Medulla oblongata (tissue), 1 donor: ENCODE measurements at regions not wholly inside any gene's neighbourhood (a gene's known extent, or its start where the extent isn't known, plus 50 kb on each side); places are given as distances from the start of the nearest gene placed in this dataset.
"Not testable (repeated sequence)": the region's sequence is repeated elsewhere in the genome, so short reads cannot be mapped to it uniquely, and the experiment has no call there.

Experiments
- DNase-seq: peaks from one replicate; pipeline ENCODE4 v3.0.0-alpha.2; 2015; ENCODE audit errors: extremely low spot score

DNA sequence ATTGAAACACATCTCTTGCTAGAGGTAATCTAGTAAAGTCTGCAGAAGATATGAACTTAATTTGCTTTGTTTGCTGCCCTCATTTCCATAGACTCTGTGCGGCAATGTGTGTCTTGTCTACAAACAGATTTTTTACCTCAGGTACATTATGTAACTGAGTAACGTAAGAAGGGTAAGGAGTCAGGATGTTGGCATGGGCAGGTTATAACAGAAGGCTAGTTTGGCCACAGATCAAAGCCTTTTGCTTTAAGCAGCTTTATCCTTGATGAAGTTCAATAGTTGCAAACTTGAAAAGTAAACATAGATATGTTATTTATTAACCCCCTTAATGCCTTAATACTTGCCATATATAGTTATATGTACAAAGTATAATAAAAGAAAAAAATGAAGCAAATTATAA, 391.6 kb upstream of the FKBP1C start:
- no peak for DNase-seq

DNA sequence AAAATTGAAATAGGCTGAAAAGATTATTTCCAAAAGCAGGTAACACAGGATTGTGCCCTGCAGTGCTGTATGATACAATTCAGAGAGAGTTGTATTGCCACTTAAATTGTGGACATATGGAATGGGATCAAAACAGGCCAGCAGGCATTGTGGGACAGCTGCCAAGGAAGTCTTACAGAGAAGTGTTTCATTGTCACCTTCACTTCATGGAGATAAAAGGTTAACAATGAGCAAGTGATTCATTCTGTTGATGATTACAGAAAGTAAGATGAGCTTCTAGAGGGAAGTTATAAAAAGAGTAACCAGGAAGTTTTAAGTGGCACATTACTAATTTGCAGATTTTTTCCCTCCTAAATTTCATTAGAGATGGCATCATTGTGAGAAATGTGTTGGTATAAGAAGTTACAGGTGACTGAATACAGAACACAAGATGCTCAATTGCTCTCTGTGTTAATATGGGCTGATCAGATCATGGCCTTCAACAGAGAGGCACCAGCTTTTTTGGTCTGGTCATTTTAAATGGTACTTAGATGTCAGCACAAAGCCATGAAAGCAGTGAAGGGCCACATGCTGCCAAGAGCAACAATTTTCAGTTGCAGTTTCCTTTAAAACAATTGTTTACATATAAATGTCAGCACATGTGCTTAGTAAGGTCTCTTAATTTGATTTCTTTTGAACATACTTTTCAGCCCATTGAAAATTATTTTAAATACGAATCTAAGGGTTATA, 402.5 kb upstream of the FKBP1C start:
- DNase-seq, result no peak

DNA sequence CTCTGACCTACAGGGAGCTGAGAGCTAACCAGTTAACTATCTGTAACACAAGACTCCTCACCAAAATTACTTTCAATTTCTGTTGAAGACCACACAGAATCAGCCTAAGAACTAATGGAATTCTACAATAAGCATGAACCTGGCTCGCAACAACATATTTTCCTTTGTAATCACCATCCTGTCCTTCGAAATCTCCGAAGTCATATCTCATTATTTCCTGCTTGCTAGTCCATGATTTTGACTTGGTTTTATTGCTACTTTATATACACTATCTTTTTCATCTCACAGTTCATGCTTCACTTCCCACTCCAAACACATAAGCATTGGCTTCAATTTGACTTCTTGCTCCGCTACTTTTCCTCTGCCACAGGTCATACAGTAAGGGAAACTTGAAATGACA, 405.8 kb upstream of the FKBP1C start:
- no peak for DNase-seq

DNA sequence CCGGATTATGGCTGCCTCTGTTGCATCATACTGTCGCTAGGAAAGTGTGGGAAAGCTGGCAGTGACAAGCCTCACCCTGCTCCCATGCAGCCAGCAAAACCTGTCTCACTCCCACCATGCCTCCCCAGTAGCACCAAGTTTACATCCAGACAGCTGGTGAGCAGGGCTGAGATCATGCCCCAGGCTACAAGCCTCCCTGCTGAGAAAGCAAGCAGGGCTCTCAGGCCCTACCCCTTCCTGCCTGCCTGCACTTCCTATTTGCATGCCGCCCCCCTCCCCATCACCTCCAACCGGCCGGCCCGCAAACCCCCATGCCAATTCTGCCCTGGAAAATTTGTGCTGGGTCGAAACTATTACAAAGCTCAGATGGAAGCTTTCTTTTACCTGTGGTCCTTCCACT, 408.2 kb upstream of the FKBP1C start:
- no peak for DNase-seq

DNA sequence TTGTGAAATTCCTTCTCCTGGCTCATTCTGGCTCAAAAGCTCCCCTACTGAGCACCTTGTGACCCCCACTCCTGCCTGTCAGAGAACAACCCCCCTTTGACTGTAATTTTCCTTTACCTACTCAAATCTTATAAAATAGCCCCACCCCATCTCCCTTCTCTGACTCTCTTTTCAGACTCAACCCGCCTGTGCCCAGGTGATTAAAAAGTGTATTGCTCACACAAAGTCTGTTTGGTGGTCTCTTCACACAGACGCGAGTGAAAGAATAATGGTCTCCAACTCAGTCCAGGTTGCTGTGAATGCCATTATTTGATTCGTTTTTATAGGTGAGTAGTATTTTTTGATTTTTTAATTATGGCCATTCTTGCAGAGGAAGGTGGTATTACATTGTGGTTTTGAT, 414.1 kb upstream of the FKBP1C start:
- no peak for DNase-seq

DNA sequence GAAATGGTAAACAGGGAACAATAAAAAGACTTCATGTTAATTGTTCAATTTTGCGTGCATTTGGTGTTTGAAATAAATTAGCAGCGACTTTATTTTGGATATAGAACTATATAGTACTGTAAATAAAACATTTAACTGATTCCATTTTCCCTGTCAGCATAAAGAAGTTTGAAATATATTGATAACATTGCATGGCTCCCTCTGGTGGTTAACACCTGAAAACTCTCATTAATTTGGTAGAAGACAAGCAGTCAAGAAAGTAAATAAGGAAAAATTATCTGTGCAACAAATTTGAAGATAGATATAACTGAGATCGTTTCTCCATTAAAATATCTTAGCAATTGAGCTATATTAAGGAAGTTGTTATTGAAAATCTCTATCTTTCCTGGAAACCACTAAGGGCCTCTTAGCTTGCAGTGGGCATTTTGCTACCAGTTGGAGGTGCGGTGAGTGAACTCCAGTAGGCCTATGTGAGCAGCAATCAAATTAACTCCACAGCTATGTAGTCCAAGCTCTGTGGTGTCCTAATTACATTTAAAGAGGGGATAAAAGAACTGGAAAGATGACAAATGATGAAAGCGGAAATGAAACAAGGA, 435.7 kb upstream of the FKBP1C start:
- DNase-seq, result peak; percentile 55

DNA sequence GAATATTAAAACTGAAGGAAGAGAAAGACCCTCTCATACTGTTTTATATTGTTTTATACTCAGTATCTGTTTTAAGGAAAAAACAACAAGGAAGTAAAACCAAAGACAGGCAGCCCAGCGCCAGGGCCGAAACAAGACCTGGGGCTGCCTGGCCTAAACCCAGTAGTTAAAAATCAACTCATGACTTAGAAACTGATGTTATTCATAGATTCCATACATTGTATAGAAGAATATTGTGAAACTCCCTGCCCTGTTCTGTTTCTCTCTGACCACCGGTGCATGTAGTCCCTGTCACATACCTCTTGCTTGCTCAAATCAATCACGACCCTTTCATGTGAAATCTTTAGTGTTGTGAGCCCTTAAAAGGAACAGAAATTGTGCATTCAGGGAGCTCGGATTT, 445.1 kb upstream of the FKBP1C start:
- DNase-seq, result not testable (repeated sequence)

DNA sequence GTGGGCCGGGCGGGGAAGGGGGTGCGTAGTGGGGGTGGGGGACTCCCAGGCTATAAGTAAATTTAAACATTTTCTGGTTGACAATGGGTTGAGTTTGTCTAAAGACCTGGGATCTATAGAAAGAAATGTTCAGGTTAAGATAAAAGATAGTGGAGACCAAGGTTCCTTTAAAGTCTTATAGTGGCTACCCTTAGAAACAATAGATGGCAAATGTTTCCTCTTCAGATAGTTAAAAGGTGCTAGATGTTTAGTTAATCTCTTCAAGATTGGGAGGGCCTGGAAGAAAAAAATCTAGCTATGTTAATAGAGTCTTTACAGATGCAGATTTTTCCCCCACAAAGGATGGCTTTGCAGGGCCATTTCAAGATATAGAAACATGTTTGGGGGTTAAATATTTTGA, 446.4 kb upstream of the FKBP1C start:
- no peak for DNase-seq

DNA sequence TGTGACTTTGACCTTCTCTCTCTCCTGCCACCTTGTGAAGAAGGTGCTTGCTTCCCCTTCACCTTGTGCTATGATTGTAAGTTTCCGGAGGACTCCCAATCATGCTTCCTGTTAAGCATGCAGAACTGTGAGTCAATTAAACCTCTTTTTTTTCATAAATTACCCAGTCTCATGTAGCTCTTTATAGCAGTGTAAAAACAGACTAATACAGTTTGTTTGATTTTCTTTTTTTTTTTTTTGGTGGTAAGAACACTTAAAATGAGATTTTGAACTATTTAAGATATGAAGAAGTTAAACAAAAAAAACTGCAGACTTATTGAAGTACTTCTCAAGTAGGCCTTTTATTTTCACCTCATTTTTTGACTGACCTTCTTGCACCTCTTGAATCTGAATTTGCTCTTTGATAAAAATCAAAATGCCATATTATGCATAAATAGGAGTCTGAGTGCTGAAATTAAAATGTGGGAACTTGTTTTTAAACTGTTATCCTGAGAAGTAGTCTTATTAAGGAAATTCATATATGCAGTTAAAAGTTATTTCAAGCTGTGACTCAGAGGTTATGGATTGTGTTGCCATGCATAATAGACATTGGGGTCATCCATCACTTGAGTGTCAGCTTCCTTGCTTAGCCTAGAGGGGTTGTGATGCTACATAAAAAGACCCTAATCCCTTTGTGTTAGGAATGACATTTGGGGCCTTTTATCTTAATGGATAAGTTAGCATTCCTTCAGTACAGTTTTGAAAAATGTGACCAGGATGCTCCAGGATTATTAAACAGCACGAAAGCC, 447.9 kb upstream of the FKBP1C start:
- DNase-seq, result no peak

DNA sequence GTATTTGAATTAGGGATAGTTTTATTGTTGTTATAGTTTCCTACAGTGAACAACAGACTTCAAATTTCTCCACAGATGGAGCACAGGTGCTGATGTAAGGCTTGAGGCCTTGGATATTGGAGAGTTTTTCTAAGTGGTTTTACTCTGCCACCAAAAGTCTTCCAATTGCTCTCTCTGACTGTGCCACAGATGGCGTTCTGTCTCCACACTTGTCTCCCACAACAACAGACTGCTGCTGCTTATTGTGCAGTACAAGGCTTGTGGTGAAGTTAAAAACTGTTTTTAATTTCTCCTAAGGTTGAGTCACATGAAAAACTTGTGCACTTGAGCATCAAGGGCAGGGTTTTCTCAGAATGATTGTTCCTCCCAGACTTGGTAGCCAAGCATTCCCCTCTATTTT, 460.9 kb upstream of the KHDRBS2 start:
- peak; percentile 57 for DNase-seq

DNA sequence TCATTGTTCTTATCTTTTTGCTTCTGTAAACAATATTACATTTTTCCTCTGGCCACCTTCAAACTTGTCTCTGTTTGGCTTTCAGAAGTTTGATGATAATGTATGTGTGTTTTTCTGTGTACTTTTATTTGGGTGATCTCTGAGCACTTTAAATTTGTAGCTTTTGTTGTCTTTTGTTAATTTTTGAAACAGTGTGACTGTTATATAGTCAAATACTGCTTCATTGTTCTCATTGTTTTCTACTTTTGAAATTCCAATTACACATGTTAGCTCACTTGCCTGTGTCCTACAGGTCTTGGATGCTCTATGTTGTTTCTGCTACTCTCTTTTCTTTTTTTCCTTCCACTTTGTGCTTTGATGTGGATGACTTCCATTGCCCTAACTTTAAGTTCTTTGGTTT, 460.1 kb upstream of the KHDRBS2 start:
- DNase-seq, result peak; percentile 19

DNA sequence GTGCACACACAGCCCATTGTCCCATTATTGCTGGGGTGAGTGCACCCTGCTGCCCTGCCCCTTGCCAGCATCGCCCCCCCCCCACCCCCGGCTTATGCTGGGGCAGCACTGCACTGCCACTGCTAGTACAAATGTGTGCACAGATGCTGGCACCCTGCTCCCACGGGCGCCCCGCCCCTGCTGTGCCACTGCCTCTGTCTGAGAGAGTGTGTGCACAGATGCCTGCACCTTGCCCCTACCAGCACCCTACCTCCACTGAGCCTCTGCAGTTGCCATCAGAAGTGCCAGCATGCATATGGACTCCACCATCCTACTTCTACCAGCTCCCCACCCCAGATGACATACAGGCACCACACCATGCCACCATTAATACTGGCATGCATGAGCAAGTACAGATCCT, 454.6 kb upstream of the KHDRBS2 start:
- DNase-seq, result no peak

DNA sequence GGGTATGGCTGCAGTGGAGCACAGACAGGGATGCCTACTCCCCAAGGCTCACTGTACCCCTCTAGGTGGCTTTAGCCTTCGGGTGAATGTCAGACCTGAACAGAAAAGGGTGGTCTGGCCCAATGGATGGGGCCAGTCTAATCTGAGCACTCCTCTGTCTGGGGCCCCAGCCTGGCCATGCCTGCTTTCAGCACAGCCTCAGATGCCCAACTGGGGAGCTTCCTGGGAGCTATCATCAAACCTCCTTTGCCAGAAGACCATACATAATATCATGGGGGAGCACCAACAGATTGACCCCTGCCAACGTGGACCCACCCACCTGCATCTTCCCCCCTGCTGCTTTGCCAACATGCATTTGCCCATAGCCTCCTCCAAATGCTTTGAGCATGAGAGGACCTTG, 454.1 kb upstream of the KHDRBS2 start:
- no peak for DNase-seq

DNA sequence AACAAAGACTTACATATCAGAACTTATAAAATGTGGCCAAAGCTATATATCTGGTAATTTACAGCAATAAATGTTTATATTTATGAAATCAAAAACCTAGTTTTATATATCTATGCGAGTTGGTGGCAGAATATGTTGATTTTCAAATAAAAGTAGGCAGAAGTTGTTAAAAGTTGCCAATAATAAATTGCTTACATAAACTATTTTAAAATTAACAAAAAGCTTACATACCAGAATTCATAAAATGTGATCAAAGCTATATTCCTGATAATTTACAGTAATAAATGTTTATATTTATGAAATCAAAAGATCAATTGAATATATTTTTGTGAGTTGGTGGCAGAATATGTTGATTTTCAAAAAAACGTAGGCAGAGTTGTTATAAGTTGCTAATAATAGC, 451.8 kb upstream of the KHDRBS2 start:
- DNase-seq, result no peak

DNA sequence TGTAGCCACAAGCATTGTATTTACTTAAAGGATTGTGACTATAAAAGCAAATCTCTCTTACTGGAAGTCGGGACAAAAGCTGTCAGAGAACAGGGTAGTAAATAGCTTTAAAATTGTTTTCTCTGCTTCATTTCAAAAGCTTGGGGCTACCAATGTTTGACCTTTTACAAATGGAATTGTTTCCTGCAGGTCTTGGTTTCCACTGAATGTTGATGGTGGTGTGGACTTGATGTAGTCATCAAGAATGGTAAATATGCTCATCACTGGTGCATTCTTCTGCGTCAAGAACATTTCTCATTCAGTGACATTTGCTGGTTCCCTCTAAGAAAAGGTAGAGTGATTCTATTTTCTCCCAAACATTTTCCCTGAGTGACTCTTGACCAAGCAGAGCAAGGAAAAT, 435.4 kb upstream of the KHDRBS2 start:
- DNase-seq, result no peak

DNA sequence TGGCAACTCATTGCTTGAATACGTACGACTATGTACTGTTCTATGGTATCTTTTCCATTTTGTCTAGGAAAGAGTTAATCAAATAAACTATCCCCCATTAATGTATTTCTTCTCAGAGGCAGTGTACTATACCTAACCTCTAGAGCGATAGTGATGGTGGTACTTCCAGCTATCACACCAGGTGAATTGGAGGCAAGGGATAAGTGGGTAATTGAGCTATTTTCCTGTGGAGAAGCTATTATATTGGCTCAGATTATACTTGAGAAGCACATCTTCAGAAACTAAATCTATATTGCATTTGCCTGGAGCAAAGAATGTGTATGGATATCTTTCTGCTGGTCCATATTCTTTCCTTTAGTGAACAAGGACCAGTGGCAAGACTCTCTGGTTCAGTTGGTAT, 430.7 kb upstream of the KHDRBS2 start:
- DNase-seq, result no peak

DNA sequence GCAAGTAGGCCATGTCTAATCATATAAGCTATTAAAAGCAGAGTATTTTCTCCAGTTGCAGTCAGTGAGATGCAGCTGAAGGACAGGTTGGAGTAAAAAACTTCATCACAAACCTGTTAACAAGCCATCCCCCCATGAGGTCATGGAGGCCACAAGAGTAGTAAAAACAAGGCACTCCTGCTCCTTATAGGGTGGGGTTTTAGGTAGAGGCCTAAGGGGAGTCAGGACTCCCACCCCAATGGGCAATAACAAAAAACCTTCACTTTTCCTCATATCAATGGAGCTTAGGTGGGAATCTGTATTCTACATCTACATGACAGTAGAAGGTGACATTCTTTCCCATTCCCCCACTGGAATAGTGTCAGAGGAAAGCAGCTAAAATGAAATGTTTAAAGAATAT, 428.1 kb upstream of the KHDRBS2 start:
- no peak for DNase-seq

DNA sequence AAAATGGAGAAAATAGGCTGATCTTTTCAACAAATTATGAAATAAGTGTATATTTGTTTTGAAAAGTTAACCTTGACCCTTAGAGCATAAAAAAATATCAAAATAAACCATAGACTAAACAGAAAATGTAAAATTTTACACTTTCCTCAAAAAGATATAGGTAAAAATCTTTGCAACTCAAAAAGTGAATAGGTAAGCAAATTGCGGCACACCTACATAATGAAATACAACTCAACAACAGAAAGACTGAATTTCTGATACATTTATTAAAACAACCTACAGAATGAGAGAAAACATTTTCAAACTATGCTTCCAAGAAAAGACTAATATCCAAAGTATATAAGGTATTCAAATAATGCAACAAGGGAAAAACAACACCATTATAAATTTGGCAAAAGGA, 425.7 kb upstream of the KHDRBS2 start:
- DNase-seq, result no peak

DNA sequence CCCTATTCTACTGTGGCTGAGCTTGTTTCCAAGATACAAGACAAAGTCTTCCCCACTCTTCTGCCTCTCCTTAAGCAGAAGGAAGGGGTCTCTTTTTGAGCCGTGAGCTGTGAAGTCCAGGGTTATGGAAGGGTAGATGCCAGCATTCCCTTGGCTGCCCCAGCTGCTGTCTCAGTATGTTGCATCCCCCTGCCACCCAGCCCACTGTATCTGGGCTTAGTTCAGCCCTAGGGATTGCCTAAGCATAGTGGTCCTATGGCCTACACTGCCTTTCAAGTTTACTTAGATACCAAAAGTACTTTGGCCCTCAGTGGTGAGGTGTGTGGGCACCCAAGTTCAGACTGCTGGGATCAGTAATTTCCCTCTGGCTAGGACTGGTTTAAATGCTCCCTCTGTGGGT, 421.9 kb upstream of the KHDRBS2 start:
- no peak for DNase-seq

DNA sequence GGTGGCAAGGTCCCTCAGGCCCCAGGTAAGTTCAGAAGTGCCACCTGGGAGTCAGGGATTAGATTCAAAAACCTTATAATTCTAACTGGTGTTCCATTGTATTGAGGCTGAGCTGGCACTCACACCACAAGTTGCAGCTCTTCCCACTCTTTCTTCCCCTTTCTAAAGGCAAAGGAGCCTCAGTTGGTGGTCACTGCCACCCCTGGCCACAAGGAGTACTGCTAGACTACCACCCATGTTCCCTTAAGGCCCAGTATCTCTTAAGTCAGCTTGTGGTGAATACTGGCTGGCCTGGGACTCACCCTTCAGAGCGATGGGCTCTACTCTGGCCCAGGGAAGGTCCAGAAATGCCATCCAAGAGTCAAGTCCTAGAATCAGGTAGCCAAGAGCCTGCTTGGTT, 421.1 kb upstream of the KHDRBS2 start:
- DNase-seq, result no peak

DNA sequence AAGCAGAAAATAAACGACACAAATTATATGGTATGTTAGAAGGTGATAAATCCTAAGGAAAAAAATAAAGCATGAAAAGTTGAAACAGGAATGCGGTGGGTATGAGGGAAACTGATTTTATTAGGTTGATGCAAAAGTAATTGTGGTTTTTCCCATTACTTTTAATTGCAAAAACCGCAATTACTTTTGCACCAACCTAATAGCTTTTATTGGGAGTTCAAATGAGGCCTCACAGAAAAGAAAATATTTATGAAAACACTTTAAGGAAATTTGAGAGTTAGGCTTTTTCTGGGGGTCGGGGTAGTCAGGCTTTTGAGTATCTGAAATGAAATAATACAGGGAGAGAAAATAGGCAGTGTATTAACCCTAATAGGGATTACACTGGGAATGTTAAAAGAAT, 397.0 kb upstream of the KHDRBS2 start:
- no peak for DNase-seq

DNA sequence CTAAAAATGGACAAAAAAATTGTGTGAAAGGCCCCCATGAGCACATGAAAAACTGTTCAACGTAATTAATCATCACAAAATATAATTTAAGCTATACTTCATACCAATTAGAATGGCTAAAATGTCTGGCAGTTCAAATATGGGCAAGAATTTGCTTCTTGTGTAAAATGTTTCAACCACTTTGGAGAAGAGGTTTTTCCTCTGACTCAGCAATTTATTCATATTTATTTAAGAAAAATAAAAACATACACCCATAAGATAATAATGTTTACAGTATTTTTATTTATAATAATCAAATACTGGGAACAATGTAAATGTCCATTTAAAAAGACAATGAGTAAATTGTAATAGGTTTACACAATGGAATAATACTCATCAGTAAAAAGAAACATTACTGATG, 395.1 kb upstream of the KHDRBS2 start:
- DNase-seq, result no peak

DNA sequence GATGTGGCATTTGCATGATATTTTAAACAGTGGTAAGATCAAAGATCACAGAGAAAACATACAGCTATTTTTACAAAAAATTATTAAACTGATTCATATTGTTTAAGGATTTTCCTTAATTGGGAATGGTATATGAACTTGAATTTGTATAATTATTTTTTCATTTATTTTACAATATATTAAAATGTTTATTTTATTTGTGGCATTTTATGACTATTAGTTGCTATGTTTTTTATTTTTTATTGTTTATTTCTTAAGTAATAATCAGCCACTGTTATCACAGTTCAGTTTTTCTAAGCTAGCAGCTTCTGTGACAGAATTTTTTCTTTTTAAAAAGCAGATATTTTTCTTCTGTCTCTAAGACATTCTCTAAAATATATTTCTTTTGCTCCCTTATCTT, 387.0 kb upstream of the KHDRBS2 start:
- DNase-seq, result no peak
